Left forelimb (tissue), 1 donor: ENCODE measurements at regions not wholly inside any gene's neighbourhood (a gene's known extent, or its start where the extent isn't known, plus 50 kb on each side); places are given as distances from the start of the nearest gene placed in this dataset.

Experiments used
- DNase-seq: peaks from one replicate; pipeline ENCODE4 v3.0.0-alpha.2; 2018; ENCODE audit warnings: low spot score

GRCh38 chr6:74879976-74880375 lies 325.9 kb downstream of the COL12A1 start:
- no peak for DNase-seq

GRCh38 chr6:74879234-74879633 lies 326.6 kb downstream of the COL12A1 start:
- DNase-seq: no peak

- DNase-seq: no peak
Observed at GRCh38 chr6:74875193-74875592, 330.7 kb downstream of the COL12A1 start.

- DNase-seq: no peak
Observed at GRCh38 chr6:74872754-74873476, 332.9 kb downstream of the COL12A1 start.

DNA sequence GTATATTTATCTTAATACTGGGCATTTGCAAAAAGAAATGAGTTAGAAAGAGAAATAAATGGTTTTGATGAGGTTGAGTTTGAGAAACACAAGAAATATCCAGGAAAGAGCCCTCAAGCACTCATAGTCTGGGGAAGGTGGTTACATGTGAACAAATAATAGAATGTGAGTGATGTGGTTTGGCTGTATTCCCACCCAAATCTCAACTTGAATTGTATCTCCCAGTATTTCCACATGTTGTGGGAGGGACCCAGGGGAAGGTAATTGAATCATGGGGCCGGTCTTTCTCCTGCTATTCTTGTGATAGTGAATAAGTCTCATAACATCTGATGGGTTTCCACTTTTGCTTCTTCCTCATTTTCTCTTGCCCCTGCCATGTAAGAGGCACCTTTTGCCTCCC lies 334.1 kb downstream of the COL12A1 start:
- DNase-seq: no peak

- no peak for DNase-seq
Observed at GRCh38 chr6:74870403-74870802, 335.4 kb downstream of the COL12A1 start.

GRCh38 chr6:74867291-74867690 lies 338.6 kb downstream of the COL12A1 start:
- DNase-seq: no peak

- no peak for DNase-seq
Observed at GRCh38 chr6:74863968-74864367, 341.9 kb downstream of the COL12A1 start.

GRCh38 chr6:74860456-74860855 lies 345.4 kb downstream of the COL12A1 start:
- no peak for DNase-seq

GRCh38 chr6:74857157-74857556 lies 348.7 kb downstream of the COL12A1 start:
- DNase-seq: no peak

- no peak for DNase-seq
Observed at GRCh38 chr6:74853991-74854390, 351.9 kb downstream of the COL12A1 start.

GRCh38 chr6:74851596-74851995 lies 354.3 kb downstream of the COL12A1 start:
- DNase-seq: no peak

DNA sequence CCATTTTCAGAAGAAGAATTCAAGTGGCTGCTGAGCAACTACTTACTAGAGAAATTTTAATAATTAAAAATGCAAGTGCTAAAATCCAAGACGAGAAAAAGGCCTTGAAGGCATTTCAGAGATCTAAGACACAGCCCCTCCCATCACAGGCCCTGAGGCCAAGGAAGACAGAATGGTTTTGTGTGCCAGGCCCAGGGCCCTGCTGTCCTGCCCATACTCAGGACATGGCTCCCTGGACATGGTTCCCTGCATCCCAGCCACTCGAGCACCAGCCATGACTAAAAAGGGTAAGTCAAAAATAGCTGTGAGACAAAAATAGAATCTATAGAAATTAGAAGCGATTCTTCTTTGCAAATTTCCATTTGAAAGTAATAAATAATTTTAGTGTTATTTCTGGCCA lies 364.9 kb downstream of the COL12A1 start:
- no peak for DNase-seq

DNA sequence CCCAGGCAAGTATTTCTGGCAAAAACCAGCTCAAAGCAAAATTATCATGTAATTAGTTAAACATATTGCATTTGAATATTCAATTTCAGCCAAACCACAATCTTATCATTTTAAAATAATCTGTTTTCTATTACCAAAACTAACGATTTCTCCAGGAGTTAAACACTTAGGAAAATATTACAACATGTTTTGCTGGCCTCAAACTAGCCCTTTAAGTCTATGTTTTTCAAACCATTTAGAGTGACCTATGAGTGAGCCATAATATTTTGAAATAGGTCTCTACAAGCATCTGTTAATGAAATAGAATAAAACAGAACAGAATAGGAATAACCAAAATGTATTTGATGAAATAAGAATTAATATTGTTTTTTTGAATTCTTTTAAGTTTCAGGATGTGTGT lies 370.9 kb downstream of the COL12A1 start:
- no peak for DNase-seq

DNA sequence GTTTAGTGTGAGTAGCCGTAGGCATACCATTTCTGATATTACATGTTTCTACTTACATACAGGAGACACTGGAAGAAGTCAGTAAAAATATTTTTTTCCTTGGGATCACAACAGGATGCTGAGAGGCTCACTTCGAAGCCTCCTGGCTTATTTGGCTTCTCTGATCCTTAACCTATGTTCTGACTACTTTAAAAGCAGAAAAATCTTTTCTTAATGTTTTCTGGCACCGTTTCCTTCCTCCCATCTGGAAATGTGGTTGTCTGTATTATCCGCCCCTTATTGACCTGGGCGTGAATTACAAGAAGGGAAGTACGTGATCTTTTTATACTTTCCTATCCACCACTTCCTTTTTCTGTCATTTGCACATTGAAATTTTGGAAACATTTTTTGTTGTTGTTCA lies 379.6 kb downstream of the COL12A1 start:
- no peak for DNase-seq

- DNase-seq: no peak
Observed at GRCh38 chr6:74814440-74814839, 391.4 kb downstream of the COL12A1 start.

DNA sequence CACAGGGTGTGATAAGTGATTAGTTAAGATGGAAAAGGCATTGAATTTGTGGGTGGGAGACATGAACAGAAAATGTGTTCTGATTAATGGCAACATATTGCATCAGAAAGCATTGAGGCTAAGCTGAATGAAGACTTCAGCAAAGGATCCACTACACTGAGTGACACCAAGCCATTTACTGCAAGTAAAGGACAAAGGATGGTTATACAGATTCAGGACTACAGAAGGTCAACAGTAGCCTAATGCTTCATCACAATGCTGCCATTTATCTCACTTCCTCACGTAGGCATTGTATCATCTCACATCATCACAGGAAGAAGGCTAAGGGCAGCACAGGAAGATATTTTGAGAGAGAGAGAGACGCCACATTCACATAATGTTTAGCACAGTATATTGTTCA lies 398.2 kb downstream of the COL12A1 start:
- no peak for DNase-seq

- DNase-seq: no peak
Observed at GRCh38 chr6:74805916-74806696, 399.7 kb downstream of the COL12A1 start.

- DNase-seq: no peak
Observed at GRCh38 chr6:74798302-74798701, 407.6 kb downstream of the COL12A1 start.

DNA sequence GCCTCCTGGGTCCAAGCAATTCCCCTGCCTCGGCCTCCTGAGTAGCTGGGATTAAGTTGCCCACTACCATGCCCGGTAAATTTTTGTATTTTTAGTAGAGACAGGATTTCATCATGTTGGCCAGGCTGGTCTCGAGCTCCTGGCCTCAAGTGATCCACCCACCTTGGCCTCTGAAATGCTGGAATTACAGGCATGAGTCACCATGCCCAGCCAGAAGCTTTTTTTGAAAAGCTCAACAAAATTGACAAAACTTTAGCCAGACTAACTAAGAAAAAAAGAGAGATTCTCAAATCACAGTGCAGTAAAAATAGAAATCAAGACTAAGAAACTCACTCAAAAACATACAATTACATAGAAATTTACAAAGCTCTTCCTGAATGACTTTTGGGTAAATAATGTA lies 420.6 kb downstream of the COL12A1 start:
- DNase-seq: no peak

- DNase-seq: no peak
Observed at GRCh38 chr6:74782346-74782745, 423.5 kb downstream of the COL12A1 start.

DNA sequence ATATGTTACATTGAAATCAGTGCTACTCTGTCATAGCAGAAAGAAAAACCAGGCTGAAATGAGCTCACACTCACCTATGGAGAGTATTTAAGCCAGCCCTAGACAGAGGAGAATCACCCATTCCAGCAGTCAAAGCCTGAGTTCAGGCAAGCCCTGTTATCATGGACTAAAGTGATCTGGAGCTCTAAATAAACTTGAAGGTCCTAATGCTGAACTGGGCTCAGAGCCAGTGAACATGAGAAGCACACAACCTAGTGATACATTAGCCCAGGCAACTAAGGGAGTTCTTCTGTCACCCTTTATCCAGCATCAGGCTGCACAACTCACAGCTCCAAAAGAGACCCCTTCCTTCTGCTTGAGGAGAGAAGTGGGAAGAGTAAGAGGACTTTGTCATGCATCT lies 425.0 kb downstream of the COL12A1 start:
- DNase-seq: no peak

DNA sequence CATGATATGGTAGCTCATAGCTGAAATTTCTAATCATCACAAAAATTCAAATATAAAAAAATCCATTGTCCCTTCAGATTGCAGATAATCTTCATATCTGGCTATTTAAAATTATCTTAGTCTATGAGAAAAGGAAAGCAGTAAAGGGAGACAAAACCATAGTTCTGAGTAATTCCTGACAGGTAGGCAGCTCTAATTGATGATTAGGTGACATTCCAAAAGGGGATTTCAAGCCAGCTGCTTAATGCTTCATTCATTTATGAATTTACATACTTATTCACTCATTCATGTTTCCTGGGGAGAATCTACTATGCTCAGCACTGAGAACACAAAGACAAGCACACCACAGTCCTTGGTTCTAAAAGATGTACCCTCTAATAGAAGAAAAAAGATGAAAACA lies 437.1 kb downstream of the COL12A1 start:
- DNase-seq: no peak

- no peak for DNase-seq
Observed at GRCh38 chr6:74768120-74768519, 437.7 kb downstream of the COL12A1 start.
